ENCODE measurements at regions not wholly inside any gene's neighbourhood (a gene's known extent, or its start where the extent isn't known, plus 50 kb on each side); places are given as distances from the start of the nearest gene placed in this dataset.

- DNase-seq = no peak
Measured at GRCh38 chr17:79539944-79540705, 70.7 kb downstream of the RBFOX3 start.

GRCh38 chr17:79538291-79538690 is 72.6 kb downstream of the RBFOX3 start:
- no peak for DNase-seq

GRCh38 chr17:79537686-79538085 is 73.2 kb downstream of the RBFOX3 start:
- no peak for DNase-seq

GRCh38 chr17:79537061-79537460 is 73.8 kb downstream of the RBFOX3 start:
- DNase-seq = no peak

GRCh38 chr17:79536212-79536840 is 74.5 kb downstream of the RBFOX3 start:
- no peak for DNase-seq

GRCh38 chr17:79535728-79536025 is 75.2 kb downstream of the RBFOX3 start:
- no peak for DNase-seq

- no peak for DNase-seq
Measured at GRCh38 chr17:79534851-79535727, 75.8 kb downstream of the RBFOX3 start.

- DNase-seq = no peak
Measured at GRCh38 chr17:79534111-79534510, 76.7 kb downstream of the RBFOX3 start.

- DNase-seq = no peak
Measured at GRCh38 chr17:79533116-79533515, 77.7 kb downstream of the RBFOX3 start.

- no peak for DNase-seq
Measured at GRCh38 chr17:79532107-79532790, 78.6 kb downstream of the RBFOX3 start.

- no peak for DNase-seq
Measured at GRCh38 chr17:79531191-79532095, 79.4 kb downstream of the RBFOX3 start.

- DNase-seq = no peak
Measured at GRCh38 chr17:79530361-79531105, 80.3 kb downstream of the RBFOX3 start.

GRCh38 chr17:79529661-79530081 is 81.2 kb downstream of the RBFOX3 start:
- no peak for DNase-seq

GRCh38 chr17:79528592-79529125 is 82.2 kb downstream of the RBFOX3 start:
- DNase-seq = no peak

GRCh38 chr17:79527306-79527705 is 83.5 kb downstream of the RBFOX3 start:
- no peak for DNase-seq

- no peak for DNase-seq
Measured at GRCh38 chr17:79525793-79526677, 84.8 kb downstream of the RBFOX3 start.

GRCh38 chr17:79524213-79525187 is 86.4 kb downstream of the RBFOX3 start:
- DNase-seq = no peak

GRCh38 chr17:79522414-79522813 is 88.4 kb downstream of the RBFOX3 start:
- DNase-seq = no peak

- DNase-seq = no peak
Measured at GRCh38 chr17:79521225-79521624, 89.6 kb downstream of the RBFOX3 start.
